Stimulated activated CD8-positive, alpha-beta memory T cell treated with anti-CD3 and anti-CD28 coated beads, Interleukin-12 subunit alpha, Interleukin-12 subunit beta, amount 100 ng/mL, for 24 hours (primary cell): ENCODE measurements at regions not wholly inside any gene's neighbourhood (a gene's known extent, or its start where the extent isn't known, plus 50 kb on each side); places are given as distances from the start of the nearest gene placed in this dataset.
"Not testable (repeated sequence)": the region's sequence is repeated elsewhere in the genome, so short reads cannot be mapped to it uniquely, and the experiment has no call there.

Source experiments
- DNase-seq: peaks from one replicate; pipeline ENCODE4 v3.0.0-alpha.2; 2020; ENCODE audit errors: extremely low read depth

DNA sequence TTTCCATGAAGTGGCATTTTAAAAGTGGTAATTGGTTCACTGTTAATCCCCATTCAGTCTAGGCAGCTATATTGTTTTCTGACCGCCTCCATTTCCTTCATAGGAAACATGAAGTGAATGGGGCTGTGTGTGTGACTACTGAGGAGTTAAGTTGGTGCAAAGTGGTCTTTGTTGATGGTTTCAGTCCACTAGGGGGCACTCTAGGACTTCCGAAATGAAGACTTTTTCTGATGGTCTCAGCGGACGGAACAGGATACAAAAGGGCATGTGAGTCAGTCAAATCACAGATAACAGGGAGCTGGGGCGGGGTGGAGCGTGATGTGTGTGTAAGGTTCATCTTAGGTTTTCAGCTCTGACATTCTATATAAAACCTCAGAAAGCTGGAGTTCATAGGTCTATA is 240.1 kb upstream of the OR4E1 start:
- DNase-seq = peak; percentile 45

DNA sequence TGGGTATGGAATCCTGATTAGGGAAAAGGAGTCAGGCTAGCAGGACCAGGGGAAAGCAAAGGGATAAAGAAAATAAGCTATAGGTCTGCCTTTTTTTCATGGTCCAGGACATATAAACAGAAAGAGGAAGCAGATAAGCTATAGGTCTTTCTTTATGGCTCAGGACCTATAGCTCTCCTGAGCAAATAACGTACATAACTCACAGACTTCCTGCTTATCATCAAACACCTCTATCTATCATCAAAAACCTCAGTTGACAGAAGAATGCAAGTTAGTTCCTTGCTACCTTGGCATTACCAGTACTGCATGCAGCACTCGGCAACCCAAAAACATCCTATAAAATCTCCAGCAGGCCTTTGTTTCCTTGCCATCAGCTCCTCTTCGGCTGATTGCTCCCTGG is 238.7 kb upstream of the OR4E1 start:
- no peak for DNase-seq

DNA sequence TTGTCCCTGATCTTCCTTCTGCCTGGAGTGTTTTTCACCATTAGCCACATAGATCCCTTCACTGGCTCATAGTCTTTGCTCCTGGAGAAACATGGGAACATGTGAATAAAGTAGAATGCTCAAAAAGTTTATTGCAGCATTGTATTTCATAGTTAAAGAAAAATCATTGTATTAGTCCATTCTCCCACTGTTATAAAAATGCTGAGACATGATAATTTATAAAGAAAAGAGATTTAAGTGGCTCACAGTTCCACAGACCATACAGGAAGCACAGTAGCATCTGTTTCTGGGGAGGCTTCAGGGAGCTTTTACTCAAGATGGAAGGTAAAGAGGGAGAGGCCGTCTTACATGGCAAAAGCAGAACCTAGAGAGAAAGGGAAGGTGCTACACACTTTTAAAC is 238.3 kb upstream of the OR4E1 start:
- DNase-seq = no peak

DNA sequence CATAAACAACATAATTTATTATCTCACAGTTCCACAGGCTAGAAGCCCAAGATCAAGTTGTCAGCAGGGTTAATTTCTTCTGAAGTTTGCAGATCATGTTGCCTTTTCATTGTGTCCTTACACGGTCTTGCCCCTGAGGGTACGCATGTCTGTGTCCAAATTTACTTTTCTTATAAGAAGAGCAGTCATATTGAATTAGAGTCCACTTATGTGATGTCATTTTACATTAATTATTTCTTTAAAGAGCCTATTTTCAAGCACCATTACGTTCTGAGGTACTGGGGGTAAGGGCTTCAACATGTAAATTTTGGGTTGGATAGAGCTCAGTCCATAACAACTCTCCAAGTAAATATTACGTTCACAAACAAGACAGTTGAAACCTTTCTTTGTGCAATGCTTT is 236.6 kb upstream of the OR4E1 start:
- DNase-seq = no peak

DNA sequence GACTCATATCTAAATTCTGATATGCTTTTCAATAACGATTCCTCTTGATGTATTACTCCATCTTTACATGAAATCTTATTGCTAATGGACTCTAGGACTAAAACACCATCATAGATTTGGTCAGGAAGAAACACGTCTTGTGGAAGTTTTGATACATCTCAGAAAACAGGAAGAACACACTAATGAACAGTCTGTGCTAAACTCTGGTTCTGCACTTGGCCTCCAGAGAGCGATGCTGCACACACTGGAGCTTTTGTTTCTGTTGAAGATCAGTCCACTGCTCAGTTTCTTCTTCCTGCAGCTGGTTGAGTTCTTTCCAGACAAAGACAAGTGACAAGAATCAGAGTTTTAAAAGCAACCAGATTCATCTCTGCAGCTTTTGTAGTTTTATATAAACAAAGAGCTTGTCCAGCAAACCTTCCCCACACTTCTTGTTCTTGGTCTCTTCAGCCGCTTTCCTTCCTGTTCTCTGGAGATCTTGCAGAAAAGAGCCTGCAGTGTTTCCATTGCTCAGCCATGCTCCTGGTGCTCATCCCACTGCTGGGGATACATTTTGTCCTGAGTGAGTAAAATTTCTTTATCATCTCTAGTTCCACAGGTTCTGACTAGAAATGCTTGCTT is 229.1 kb upstream of the OR4E1 start:
- DNase-seq = no peak

DNA sequence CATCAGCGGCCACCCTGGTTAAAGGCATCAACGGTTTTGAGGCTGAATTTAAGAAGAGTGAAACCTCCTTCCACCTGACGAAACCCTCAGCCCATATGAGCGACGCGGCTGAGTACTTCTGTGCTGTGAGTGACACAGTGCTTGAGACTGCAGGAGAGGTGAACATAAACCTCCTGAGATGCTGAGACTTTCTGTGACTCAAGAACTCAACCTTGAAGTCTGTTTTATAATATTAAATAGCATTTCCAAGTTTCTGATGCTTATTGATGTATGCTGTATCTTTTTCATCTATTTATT is 221.2 kb upstream of the OR4E1 start:
- DNase-seq = not testable (repeated sequence)

DNA sequence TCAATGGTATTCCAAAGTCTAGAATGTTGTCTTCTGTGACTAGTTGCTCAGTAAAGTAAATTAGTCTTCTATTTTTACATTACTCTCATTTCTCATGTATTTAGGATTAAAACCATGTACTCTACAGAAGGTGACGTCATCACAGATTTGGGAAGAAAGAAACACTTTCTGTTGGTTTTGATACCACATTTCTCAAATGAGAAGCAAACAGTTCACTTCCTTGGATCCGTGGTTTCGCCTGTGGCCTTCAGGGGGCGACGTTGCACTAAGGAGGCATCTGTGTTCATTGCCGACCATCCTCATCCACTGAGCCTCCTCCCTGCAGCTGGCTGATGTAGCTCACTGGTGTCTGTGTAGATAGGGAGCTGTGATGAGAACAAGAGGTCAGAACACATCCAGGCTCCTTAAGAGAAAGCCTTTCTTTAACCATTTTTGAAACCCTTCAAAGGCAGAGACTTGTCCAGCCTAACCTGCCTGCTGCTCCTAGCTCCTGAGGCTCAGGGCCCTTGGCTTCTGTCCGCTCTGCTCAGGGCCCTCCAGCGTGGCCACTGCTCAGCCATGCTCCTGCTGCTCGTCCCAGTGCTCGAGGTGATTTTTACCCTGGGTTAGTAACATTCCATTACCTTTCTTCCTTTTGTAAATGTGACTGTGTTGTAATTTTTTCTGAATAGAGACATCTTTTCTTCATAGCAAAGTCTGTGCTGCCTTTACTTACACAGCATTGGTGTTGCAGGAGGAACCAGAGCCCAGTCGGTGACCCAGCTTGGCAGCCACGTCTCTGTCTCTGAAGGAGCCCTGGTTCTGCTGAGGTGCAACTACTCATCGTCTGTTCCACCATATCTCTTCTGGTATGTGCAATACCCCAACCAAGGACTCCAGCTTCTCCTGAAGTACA is 220.6 kb upstream of the OR4E1 start:
- no peak for DNase-seq

DNA sequence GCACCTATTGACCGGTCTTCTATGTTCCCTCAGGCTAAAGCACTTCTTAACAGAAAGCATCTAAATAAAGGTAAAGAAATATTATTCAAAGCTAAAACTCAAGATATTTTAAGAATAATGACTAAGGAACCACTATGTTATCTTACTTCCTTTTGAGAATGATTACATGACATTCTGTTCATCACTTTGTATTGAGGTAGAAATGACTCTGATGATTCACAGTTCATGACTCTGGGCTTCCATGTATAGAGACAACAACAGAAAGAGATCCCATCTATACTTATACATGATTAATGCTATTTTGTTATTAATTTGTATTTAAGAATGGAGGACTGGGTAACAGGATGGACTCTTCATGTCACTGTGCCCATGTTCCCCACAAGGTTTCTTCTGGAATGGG is 218.3 kb upstream of the OR4E1 start:
- no peak for DNase-seq

DNA sequence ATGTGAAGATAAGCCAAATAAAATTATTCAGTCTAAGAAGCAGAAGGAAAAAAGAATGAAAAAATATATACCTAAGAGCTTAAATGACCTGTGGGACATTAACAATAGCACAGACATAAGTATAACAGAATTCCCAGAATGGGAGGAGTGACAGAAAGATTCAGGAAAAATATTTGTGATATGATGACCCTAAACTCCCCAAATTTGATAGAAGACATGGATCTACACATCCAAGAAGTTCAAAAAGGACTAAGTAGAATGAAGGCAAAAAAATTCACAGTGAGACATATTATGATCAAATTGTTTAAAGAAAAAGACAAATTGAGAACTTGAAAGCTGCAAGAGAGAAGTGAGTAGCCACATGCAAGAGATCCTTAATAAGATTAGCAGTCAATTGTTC is 211.4 kb upstream of the OR4E1 start:
- DNase-seq = no peak

DNA sequence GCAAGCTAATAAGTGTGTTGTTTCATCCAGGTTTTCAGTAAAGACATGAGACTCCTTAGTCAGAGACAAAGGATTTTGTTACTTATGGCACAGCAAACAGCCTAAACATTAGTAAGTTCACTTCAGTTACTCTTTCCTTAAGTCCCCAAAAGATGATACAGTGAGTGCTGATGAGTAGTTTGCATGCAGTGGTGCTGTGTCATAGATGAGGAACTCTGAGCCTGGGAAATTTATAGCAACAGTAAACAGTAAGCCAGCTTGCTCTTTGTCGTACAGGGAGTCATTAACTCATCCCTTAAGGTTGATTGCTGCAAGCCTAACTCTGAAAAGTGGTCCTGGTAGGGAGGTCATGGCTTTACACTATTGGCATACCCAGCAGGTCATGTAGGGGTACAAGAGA is 208.6 kb upstream of the OR4E1 start:
- DNase-seq = no peak

DNA sequence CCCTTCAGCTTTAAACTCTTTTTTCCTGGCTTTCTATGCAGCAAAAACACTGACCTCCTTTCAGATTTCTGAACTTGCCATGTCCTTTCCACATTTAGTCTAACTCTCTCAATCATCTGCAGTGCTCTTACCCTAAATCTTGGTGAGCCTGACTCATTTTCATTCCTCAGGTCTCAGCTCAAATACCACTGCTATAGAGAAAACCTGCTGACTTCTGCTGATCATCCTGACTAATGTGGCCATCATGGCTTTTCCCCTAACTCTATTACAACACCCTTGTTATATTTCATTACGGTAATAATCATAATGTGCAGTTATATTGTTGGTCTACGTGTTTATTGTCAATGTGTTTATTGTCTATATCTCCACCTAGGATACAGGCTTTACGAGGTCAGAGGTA is 207.3 kb upstream of the OR4E1 start:
- DNase-seq = no peak

DNA sequence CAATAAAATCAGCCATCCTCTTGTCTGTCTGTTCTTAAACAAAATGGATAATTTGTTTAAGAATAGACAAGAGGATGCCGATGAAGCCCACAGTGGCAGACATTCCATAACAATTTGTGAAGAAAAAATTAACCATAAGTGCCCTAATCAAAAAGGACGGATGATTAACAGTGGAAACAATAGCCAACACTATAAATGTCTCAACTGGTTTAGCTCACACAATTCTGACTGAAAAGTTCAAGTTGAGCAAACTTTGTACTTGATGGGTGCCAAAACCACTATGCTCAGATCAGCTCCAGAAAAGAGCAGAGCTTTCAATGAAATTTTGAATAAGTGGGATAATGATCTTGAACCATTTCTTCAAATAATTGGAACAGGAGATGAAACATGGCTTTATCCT is 202.2 kb upstream of the OR4E1 start:
- no peak for DNase-seq

DNA sequence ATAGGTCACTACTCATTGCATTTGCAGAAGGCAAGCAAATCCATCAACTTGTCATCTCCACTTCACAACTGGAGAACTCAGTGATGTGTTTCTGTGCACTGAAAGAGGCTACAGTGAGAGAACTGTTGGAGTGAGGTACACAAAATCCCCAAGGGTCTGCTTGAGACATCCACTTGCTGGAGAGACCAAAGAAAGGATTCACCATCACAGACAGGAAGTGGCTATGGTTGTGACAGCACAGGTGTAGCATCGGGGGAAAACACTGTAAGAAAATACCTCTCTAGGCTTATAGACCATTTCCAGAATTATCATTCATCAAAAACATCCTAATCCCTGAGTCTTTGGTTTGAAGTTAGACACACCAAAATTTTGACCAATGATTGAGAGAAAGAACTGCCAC is 201.3 kb upstream of the OR4E1 start:
- no peak for DNase-seq

DNA sequence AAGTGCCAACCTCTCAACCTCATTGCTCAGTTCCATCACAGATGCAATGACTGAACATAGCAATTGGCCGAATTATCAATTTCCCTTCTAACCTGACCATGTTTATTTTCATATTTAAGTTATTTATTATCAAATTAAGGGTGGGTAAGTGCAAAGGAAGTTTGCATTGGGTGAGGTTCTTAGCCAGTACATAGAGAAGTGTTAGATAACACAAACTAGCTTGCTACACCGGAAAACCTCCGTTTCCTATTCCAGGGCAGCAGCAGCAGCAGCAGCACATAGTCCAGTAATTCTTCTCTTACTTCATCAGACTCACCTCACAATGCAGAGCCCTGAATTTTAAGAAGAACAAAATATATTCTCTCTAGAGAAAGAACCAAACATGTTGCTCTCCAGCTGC is 200.5 kb upstream of the OR4E1 start:
- no peak for DNase-seq

DNA sequence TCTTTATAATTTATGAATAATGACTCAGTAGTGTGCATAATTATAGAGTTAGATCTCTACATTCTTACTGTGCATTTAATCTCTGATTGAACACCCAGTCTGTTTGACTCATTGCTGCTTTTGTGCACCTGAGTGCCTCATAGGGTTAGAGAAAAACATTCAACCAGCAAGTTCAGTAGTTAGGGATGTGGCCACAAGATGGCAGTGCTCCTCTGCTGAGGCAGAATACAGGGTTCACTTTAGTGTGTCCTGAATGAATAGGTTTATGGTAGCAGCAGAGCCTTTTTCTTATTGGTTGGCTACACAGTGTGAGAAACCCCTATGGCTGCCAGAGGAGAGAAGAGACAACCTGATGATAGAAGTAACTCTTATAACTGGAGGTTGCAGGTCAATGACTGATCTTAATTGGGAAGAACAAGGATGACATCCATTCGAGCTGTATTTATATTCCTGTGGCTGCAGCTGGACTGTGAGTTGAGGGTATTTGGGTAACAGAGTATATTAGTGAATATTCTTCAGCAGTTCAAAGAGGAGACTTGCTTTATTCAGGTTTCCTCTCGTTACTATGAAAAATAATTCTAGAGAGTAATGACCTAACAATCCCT is 194.9 kb upstream of the OR4E1 start:
- peak; percentile 35 for DNase-seq

DNA sequence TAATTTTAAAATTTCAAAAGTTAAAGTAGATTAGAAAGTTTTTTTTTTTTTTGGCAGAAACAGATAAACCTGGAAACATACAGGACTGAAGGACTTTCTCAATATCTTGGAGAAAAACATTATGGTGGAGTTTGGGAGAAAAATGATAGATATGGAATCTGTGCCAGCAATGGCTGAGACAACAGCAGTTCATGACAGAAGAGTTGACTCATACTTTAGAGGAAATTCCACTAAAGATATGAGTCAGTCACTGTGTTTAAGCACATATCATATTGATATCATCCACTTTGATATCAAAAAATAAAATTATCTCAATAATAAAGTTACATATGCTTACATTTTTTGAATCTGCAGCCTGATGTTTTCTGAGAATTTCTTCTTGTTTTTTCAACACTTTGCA is 193.9 kb upstream of the OR4E1 start:
- DNase-seq = no peak

DNA sequence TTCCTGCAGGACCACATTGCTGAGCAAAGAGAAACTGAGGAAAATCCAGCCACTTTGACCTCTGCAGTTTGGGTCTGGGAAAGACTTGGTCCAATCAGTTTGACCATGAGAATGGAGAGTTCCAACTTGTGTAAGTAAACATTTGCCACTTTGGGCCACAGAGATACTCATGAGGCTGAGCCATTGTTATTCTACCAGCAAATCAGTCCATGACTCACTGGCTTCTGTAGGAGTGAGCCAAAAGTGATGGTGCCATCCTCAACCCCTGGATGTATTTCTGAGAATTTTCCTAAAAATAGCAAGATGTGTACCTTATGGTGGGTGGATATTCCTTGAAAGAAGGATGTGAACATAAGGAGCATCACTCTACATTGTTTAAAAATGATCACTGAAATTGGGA is 192.9 kb upstream of the OR4E1 start:
- no peak for DNase-seq

DNA sequence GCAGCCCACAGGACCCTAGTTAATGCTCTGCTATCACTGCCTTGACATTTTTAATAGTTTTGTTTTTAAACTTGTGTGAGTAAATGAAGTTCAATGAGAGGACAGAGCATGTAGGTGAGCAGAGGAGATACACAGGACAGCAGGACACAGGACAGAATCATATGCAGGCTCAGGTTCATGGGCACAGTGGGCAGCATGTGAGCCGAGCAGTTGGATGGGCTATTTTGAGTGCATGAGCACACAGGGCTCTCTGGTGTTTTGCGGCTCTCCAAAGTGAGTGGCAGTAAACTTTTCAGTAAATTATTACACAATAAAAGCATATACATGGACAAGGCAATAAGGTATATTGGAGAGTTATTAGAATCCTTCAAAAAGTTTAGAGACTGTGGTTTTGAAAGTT is 189.7 kb upstream of the OR4E1 start:
- DNase-seq = no peak

DNA sequence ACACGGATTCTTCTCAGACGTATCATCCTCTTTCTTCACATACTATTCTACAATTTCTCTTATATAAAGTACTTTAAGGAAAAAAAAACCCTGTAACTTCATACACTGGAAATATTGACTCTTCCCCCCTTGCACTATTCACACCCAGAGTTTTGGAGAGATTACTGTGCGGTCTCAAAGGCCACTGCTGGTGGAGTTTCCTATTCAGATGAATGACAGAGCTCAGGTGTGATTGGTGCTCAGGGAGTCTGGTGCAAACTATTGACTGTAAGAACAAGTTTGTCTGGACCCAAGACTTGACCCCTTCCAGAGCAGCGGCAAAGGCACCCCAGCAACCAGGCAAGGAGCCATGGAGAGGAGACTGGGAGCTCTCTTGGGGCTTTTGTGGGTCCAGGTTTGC is 187.5 kb upstream of the OR4E1 start:
- no peak for DNase-seq

DNA sequence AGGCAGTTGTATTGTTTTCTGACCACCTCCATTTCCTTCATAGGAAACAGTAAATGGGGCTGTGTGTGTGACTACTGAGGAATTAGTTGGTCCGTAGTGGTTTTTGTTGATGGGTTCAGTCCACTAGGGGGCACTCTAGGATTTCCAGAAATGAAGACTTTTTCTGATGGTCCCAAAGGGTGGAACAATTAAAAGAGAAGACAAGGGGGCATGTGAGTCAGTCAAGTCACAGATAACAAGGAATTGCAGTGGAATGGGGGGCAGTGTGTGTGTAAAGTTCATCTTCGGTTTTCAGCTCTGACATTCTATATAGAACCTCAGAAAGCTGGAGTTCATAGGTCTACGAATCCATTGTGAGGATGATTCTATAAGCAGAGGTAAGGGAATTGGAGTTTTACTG is 186.6 kb upstream of the OR4E1 start:
- DNase-seq = no peak

DNA sequence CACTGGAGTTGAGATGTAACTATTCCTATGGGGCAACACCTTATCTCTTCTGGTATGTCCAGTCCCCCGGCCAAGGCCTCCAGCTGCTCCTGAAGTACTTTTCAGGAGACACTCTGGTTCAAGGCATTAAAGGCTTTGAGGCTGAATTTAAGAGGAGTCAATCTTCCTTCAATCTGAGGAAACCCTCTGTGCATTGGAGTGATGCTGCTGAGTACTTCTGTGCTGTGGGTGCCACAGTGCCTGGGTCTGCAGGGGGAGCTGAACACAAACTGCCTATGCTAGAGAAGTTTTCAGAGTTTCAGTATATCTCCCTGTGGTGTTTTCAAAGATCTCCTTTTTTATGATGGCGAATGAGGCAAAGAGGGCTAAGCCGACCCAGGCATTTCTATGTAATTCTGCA is 179.2 kb upstream of the OR4E1 start:
- DNase-seq = no peak

DNA sequence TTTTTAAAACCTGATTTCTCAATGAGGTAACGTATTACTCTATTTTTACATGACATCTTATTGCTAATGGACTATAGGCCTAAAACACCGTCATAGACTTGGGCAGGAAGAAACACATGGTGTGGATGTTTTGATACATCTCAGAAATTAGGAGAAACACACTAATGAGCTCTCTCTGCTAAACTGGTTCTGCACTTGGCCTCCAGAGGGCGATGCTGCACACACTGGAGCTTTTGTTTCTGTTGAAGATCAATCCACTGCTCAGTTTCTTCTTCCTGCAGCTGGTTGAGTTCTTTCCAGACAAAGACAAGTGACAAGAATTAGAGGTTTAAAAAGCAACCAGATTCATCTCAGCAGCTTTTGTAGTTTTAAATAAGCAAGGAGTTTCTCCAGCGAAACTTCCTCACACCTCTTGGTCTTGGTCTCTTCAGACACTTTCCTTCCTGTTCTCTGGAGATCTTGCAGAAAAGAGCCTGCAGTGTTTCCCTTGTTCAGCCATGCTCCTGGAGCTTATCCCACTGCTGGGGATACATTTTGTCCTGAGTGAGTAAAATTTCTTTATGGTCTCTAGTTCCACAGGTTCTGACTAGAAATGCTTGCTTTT is 178.5 kb upstream of the OR4E1 start:
- no peak for DNase-seq

DNA sequence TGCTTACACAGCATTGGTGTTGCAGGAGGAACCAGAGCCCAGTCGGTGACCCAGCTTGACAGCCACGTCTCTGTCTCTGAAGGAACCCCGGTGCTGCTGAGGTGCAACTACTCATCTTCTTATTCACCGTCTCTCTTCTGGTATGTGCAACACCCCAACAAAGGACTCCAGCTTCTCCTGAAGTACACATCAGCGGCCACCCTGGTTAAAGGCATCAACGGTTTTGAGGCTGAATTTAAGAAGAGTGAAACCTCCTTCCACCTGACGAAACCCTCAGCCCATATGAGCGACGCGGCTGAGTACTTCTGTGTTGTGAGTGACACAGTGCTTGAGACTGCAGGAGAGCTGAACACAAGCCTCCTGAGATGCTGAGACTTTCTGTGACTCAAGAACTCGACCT is 173.3 kb upstream of the OR4E1 start:
- not testable (repeated sequence) for DNase-seq
